Mammary epithelial cell (primary cell): ENCODE measurements at regions not wholly inside any gene's neighbourhood (a gene's known extent, or its start where the extent isn't known, plus 50 kb on each side); places are given as distances from the start of the nearest gene placed in this dataset.

Experiments used
- CTCF ChIP-seq, 2 donors: IDR thresholded peaks in 1 of 2; conservative IDR thresholded peaks in 1 of 2; 2 replicates each; pipeline ENCODE4 v1.5.1; 2011 to 2012; ENCODE audit warnings: inconsistent platforms in 2 of 2, low read length in 2 of 2, mild to moderate bottlenecking in 2 of 2, control low read depth in 1 of 2, low read depth in 1 of 2; ENCODE audit not compliant: insufficient read depth in 1 of 2; ENCODE audit errors: extremely low read depth in 1 of 2
- EZH2 ChIP-seq: IDR thresholded peaks from 2 replicates; pipeline ENCODE4 v1.6.1; 2012; ENCODE audit warnings: low read length, inconsistent platforms, borderline replicate concordance

- TF ChIP-seq CTCF (conservative IDR thresholded peaks at IDR 0.05 in 1 of 2, IDR thresholded peaks at IDR 0.05 in 1 of 2; ENCODE audit: extremely low read depth in 1 of 2, insufficient read depth in 1 of 2, low read depth in 1 of 2, low read length in 2 of 2) (no peak), EZH2 (no peak)
These were observed 299.8 kb downstream of the MRPL39 start for GRCh38 chr21:25307489-25307888.
